H9 (cell line): ENCODE measurements at regions not wholly inside any gene's neighbourhood (a gene's known extent, or its start where the extent isn't known, plus 50 kb on each side); places are given as distances from the start of the nearest gene placed in this dataset.

Experiments
- DNase-seq: peaks from one replicate; pipeline ENCODE4 v3.0.0-alpha.2; 2017
- H2AFZ ChIP-seq: one replicate; pipeline ENCODE4 v1.6.1; 2013; ENCODE audit warnings: mild to moderate bottlenecking, low read length, control low read depth, moderate library complexity
- H2AK5ac ChIP-seq: 2 replicates; pipeline ENCODE4 v1.6.1; 2013; ENCODE audit warnings: low read length, control low read depth, mixed read lengths; ENCODE audit not compliant: insufficient read length
- H2BK120ac ChIP-seq: one replicate; pipeline ENCODE4 v1.6.1; 2013; ENCODE audit warnings: low read depth, mild to moderate bottlenecking, low read length, control low read depth, inconsistent platforms; ENCODE audit not compliant: poor library complexity, severe bottlenecking
- H2BK12ac ChIP-seq: 2 replicates; pipeline ENCODE4 v1.6.1; 2013; ENCODE audit warnings: low read length, control low read depth, mixed read lengths, low read depth; ENCODE audit not compliant: insufficient read length
- H2BK15ac ChIP-seq: 2 replicates; pipeline ENCODE4 v1.6.1; 2013; ENCODE audit warnings: low read depth, low read length, control low read depth
- H2BK20ac ChIP-seq: one replicate; pipeline ENCODE4 v1.6.1; 2013; ENCODE audit warnings: low read depth, mild to moderate bottlenecking, low read length, control low read depth, inconsistent platforms; ENCODE audit not compliant: poor library complexity, severe bottlenecking
- H2BK5ac ChIP-seq: 2 replicates; pipeline ENCODE4 v1.6.1; 2013; ENCODE audit warnings: low read length, control low read depth, mixed read lengths; ENCODE audit not compliant: insufficient read length
- H3K14ac ChIP-seq: 2 replicates; pipeline ENCODE4 v1.6.1; 2013; ENCODE audit warnings: low read length, control low read depth; ENCODE audit not compliant: insufficient read depth
- H3K18ac ChIP-seq: 2 replicates; pipeline ENCODE4 v1.6.1; 2013; ENCODE audit warnings: low read depth, mild to moderate bottlenecking, mixed read lengths, low read length, control low read depth; ENCODE audit not compliant: insufficient read length
- H3K23ac ChIP-seq: 2 replicates; pipeline ENCODE4 v1.6.1; 2013; ENCODE audit warnings: low read length, control low read depth, mixed read lengths, low read depth; ENCODE audit not compliant: insufficient read length
- H3K23me2 ChIP-seq: 2 replicates; pipeline ENCODE4 v1.6.1; 2013; ENCODE audit warnings: low read depth, mild to moderate bottlenecking, mixed read lengths, low read length, control low read depth; ENCODE audit not compliant: insufficient read length, poor library complexity, severe bottlenecking
- H3K27ac ChIP-seq: 2 replicates; pipeline ENCODE4 v1.5.1; 2013; ENCODE audit warnings: low read length, control low read depth, mixed read lengths, low read depth; ENCODE audit not compliant: insufficient read length
- H3K27me3 ChIP-seq: 2 replicates; pipeline ENCODE4 v1.6.1; 2013; ENCODE audit warnings: low read length, control low read depth, inconsistent platforms; ENCODE audit not compliant: insufficient read depth
- H3K4ac ChIP-seq: 2 replicates; pipeline ENCODE4 v1.6.1; 2013; ENCODE audit warnings: low read depth, mild to moderate bottlenecking, control low read depth, inconsistent platforms, low read length, moderate library complexity
- H3K4me1 ChIP-seq: 2 replicates; pipeline ENCODE4 v1.6.1; 2013; ENCODE audit warnings: low read length, control low read depth, inconsistent platforms; ENCODE audit not compliant: insufficient read depth
- H3K4me2 ChIP-seq: 2 replicates; pipeline ENCODE4 v1.6.1; 2013; ENCODE audit warnings: low read length, control low read depth, mixed read lengths; ENCODE audit not compliant: insufficient read length, insufficient read depth
- H3K56ac ChIP-seq: 2 replicates; pipeline ENCODE4 v1.6.1; 2013; ENCODE audit warnings: low read depth, mild to moderate bottlenecking, mixed read lengths, low read length, control low read depth; ENCODE audit not compliant: insufficient read length
- H3K79me1 ChIP-seq: 2 replicates; pipeline ENCODE4 v1.6.1; 2013; ENCODE audit warnings: low read depth, mild to moderate bottlenecking, moderate library complexity, low read length, control low read depth, inconsistent platforms; ENCODE audit not compliant: insufficient read depth, poor library complexity, severe bottlenecking
- H3K79me2 ChIP-seq: 2 replicates; pipeline ENCODE4 v1.6.1; 2013; ENCODE audit warnings: low read length, control low read depth, inconsistent platforms; ENCODE audit not compliant: insufficient read depth
- H3K9ac ChIP-seq: 2 replicates; pipeline ENCODE4 v1.6.1; 2013; ENCODE audit warnings: low read length, control low read depth, mixed read lengths; ENCODE audit not compliant: insufficient read length; ENCODE audit errors: extremely low read depth
- H3K9me3 ChIP-seq: one replicate; pipeline ENCODE4 v1.6.1; 2013; ENCODE audit warnings: low read depth, low read length, inconsistent platforms; ENCODE audit not compliant: control insufficient read depth
- H3T11ph ChIP-seq: one replicate; pipeline ENCODE4 v1.6.1; 2013; ENCODE audit warnings: mild to moderate bottlenecking, low read length, control low read depth, inconsistent platforms
- H4K20me1 ChIP-seq: one replicate; pipeline ENCODE4 v1.6.1; 2013; ENCODE audit not compliant: control insufficient read depth, insufficient read length, insufficient read depth
- H4K5ac ChIP-seq: 2 replicates; pipeline ENCODE4 v1.6.1; 2013; ENCODE audit warnings: low read depth, mild to moderate bottlenecking, mixed read lengths, low read length, control low read depth; ENCODE audit not compliant: insufficient read length
- H4K8ac ChIP-seq: replicated peaks from 2 replicates; pipeline ENCODE4 v1.6.1; 2013; ENCODE audit warnings: low read length, control low read depth, mixed read lengths, low read depth; ENCODE audit not compliant: insufficient read length
- H4K91ac ChIP-seq: 2 replicates; pipeline ENCODE4 v1.6.1; 2013; ENCODE audit warnings: low read depth, mild to moderate bottlenecking, moderate library complexity, mixed read lengths, low read length, control low read depth; ENCODE audit not compliant: insufficient read length
- H3K27ac Mint-ChIP-seq, 3 experiments: 2 replicates in 2 of 3; 3 replicates in 1 of 3; pipeline ENCODE4 v1.8.0; 2020 to 2021; ENCODE audit warnings: mixed read lengths in 3 of 3, mild to moderate bottlenecking in 1 of 3, moderate library complexity in 1 of 3
- H3K27me3 Mint-ChIP-seq: 2 replicates; pipeline ENCODE4 v1.8.0; 2021; ENCODE audit warnings: low read depth, mild to moderate bottlenecking, moderate library complexity, mixed read lengths
- H3K36me3 Mint-ChIP-seq, 3 experiments: 2 replicates in 2 of 3; 3 replicates in 1 of 3; pipeline ENCODE4 v1.8.0; 2020 to 2021; ENCODE audit warnings: low read depth in 3 of 3, mixed read lengths in 3 of 3; ENCODE audit not compliant: insufficient read depth in 1 of 3
- H3K4me1 Mint-ChIP-seq, 2 experiments: 2 replicates each; pipeline ENCODE4 v1.8.0; 2020; ENCODE audit warnings: mixed read lengths in 2 of 2
- H3K4me3 Mint-ChIP-seq, 2 experiments: 2 replicates in 1 of 2; 3 replicates in 1 of 2; pipeline ENCODE4 v1.8.0; 2020 to 2021; ENCODE audit warnings: mild to moderate bottlenecking in 2 of 2, mixed read lengths in 2 of 2, moderate library complexity in 1 of 2
- H3K9me3 Mint-ChIP-seq, 2 experiments: 2 replicates in 1 of 2; 3 replicates in 1 of 2; pipeline ENCODE4 v1.8.0; 2020; ENCODE audit warnings: mild to moderate bottlenecking in 2 of 2, mixed read lengths in 2 of 2, moderate library complexity in 1 of 2
- WGBS: extraction: QIAGEN DNeasy Blood & Tissue Kit; methylation state at CpG from one replicate; pipeline ENCODE4 v1.1.7; 2013; ENCODE audit warnings: missing lambda C conversion rate, low lambda C conversion rate, mixed read lengths; ENCODE audit not compliant: insufficient read length; ENCODE audit errors: extremely low coverage; 5-methylcytosine and 5-hydroxymethylcytosine counted together
- TF ChIP-seq, protein P1 (sequence below): fragments of 200-600 bp; sonication (generic); conservative IDR thresholded peaks from 3 replicates; pipeline ENCODE4 v1.8.0; 2021; ENCODE audit warnings: antibody characterized with exemption, mild to moderate bottlenecking

DNA sequence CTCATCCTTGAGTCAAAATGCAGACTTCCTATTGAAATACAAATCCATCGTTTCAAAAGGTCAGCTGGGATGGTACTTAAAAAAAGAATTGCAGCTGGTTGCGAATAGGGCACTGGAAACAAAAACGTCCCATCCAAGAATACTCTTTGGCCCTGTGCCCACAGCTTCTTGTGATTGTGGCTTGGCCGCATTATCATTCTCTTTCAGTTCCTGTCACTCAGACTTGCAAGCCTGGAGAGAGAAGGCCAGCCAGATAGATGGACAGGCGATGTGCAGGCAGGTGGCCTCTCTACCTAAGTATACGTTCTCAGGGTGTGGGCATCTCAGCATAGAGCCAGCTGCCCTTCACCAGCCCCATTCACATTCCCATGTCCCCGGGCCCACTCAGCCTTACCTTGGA lies 208.5 kb upstream of the ZNF536 start:
- Histone ChIP-seq H3K23me2 (no peaks in the 10 kb centered on the region), H3K18ac (no peak overlapping the region), H4K20me1 (no peaks in the 10 kb centered on the region), H3K79me2 (no peaks in the 10 kb centered on the region), H3K23ac (no peak overlapping the region), H3K9me3 (no peaks in the 10 kb centered on the region), H2AK5ac (no peak overlapping the region), H3K56ac (no peak overlapping the region), H3T11ph (no peak overlapping the region), H3K4me2 (no peak overlapping the region), H2BK12ac (no peak overlapping the region), H3K4me1 (no peaks in the 10 kb centered on the region), H2AFZ (no peak overlapping the region), H3K14ac (no peak overlapping the region), H4K5ac (no peak overlapping the region), H2BK15ac (no peak overlapping the region), H3K9ac (no peak overlapping the region), H2BK20ac (no peak overlapping the region), H4K8ac (no peak overlapping the region), H4K91ac (no peak overlapping the region), H3K79me1 (no peaks in the 10 kb centered on the region), H3K27ac (no peak overlapping the region), H3K4ac (no peak overlapping the region), H2BK120ac (no peak overlapping the region), H2BK5ac (no peak overlapping the region), H3K27me3 (no peaks in the 10 kb centered on the region)
- Mint-ChIP-seq H3K4me3 (no peak overlapping the region), H3K27ac (no peak overlapping the region), H3K27me3 (peaks cover 5% of the 10 kb centered on the region), H3K4me1 (peaks cover 0 to 4% of the 10 kb centered on the region in 2 experiments; a peak in 1 of 4 replicates), H3K9me3 (peaks cover 2 to 3% of the 10 kb centered on the region in 2 experiments; a peak in 2 of 5 replicates), H3K36me3 (no peaks in the 10 kb centered on the region)
- no peak for DNase-seq
- TF ChIP-seq, protein P1, sequence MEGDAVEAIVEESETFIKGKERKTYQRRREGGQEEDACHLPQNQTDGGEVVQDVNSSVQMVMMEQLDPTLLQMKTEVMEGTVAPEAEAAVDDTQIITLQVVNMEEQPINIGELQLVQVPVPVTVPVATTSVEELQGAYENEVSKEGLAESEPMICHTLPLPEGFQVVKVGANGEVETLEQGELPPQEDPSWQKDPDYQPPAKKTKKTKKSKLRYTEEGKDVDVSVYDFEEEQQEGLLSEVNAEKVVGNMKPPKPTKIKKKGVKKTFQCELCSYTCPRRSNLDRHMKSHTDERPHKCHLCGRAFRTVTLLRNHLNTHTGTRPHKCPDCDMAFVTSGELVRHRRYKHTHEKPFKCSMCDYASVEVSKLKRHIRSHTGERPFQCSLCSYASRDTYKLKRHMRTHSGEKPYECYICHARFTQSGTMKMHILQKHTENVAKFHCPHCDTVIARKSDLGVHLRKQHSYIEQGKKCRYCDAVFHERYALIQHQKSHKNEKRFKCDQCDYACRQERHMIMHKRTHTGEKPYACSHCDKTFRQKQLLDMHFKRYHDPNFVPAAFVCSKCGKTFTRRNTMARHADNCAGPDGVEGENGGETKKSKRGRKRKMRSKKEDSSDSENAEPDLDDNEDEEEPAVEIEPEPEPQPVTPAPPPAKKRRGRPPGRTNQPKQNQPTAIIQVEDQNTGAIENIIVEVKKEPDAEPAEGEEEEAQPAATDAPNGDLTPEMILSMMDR, result no peak
- WGBS, result no CpG with 5 or more reads among the region's 7 CpGs
